RWPE1 (cell line): ENCODE measurements at regions not wholly inside any gene's neighbourhood (a gene's known extent, or its start where the extent isn't known, plus 50 kb on each side); places are given as distances from the start of the nearest gene placed in this dataset.
"Not testable (repeated sequence)": the region's sequence is repeated elsewhere in the genome, so short reads cannot be mapped to it uniquely, and the experiment has no call there.

Experiments used
- CTCF ChIA-PET: fragments of 350-600 bp; sonication (Branson Sonifier 250); formaldehyde crosslinking; extraction: SDS; loops from one replicate; lab custom pipeline; 2021; lab: Yijun Ruan, JAX
- POLR2A ChIA-PET: fragments of 400-600 bp; formaldehyde crosslinking; extraction: SDS; loops from one replicate; lab custom pipeline; 2020; ENCODE audit warnings: antibody characterized with exemption; ENCODE audit not compliant: low non-redundant PET; lab: Yijun Ruan, JAX
- DNase-seq: peaks from one replicate; pipeline ENCODE4 v3.0.0; 2012; ENCODE audit warnings: low spot score
- H3K27ac ChIP-seq: fragments of 450-650 bp; 2 replicates; pipeline ENCODE4 v1.5.1; 2017
- CTCF ChIP-seq: fragments of 450-650 bp; conservative IDR thresholded peaks from 2 replicates; pipeline ENCODE4 v1.5.1; 2017; ENCODE audit warnings: low read depth, mild to moderate bottlenecking

GRCh38 chr5:99605904-99606303, 677.1 kb upstream of the CHD1 start:
- TF ChIP-seq CTCF, result no peak
- POLR2A ChIA-PET, result no interaction called here

GRCh38 chr5:99600952-99601351, 672.1 kb upstream of the CHD1 start:
- ChIA-PET POLR2A (no interaction called here), CTCF (no interaction called here)
- no peak overlapping the region for H3K27ac ChIP-seq
- TF ChIP-seq CTCF, result no peak
- DNase-seq, result no peak

More at GRCh38 chr5:99605904-99606303, 677.1 kb upstream of the CHD1 start:
- CTCF ChIA-PET, result no interaction called here
- no peak overlapping the region for H3K27ac ChIP-seq
- DNase-seq, result no peak

GRCh38 chr5:99590806-99591205, 662.0 kb upstream of the CHD1 start:
- ChIA-PET CTCF (no interaction called here), POLR2A (no interaction called here)

GRCh38 chr5:99589424-99589823, 660.6 kb upstream of the CHD1 start:
- no peak for TF ChIP-seq CTCF
- CTCF ChIA-PET, result interaction anchor here (0.6 kb wide), 1 partner anchor 58 kb away, joined by 3 read pairs; no protein-coding TSS in a partner anchor

More at GRCh38 chr5:99590806-99591205, 662.0 kb upstream of the CHD1 start:
- no peak for DNase-seq
- H3K27ac ChIP-seq, result no peak overlapping the region
- TF ChIP-seq CTCF, result no peak

GRCh38 chr5:99587983-99588382, 659.2 kb upstream of the CHD1 start:
- TF ChIP-seq CTCF, result no peak
- no peak overlapping the region for H3K27ac ChIP-seq
- DNase-seq, result no peak
- ChIA-PET CTCF (no interaction called here), POLR2A (no interaction called here)

More at GRCh38 chr5:99589424-99589823, 660.6 kb upstream of the CHD1 start:
- POLR2A ChIA-PET, result no interaction called here
- no peak for DNase-seq
- no peak overlapping the region for H3K27ac ChIP-seq

- TF ChIP-seq CTCF, result no peak
- ChIA-PET POLR2A (no interaction called here), CTCF (no interaction called here)
- no peak overlapping the region for H3K27ac ChIP-seq
- DNase-seq, result no peak
These were observed 658.1 kb upstream of the CHD1 start for GRCh38 chr5:99586878-99587277.

GRCh38 chr5:99581204-99581603, 652.4 kb upstream of the CHD1 start:
- CTCF ChIA-PET, POLR2A ChIA-PET, H3K27ac ChIP-seq, DNase-seq: not testable (repeated sequence)

GRCh38 chr5:99562937-99563627, 634.3 kb upstream of the CHD1 start:
- DNase-seq, POLR2A ChIA-PET, CTCF ChIA-PET, H3K27ac ChIP-seq: not testable (repeated sequence)
